Ascending aorta (tissue), 2 donors: ENCODE measurements at regions not wholly inside any gene's neighbourhood (a gene's known extent, or its start where the extent isn't known, plus 50 kb on each side); places are given as distances from the start of the nearest gene placed in this dataset.

ENCODE experiments used
- DNase-seq, 2 donors: peaks; one replicate each; pipeline ENCODE4 v3.0.0-alpha.2; 2019; ENCODE audit warnings: low spot score in 2 of 2
- H3K27ac ChIP-seq, 2 donors: fragments of 200-600 bp; sonication (generic); one replicate each; pipeline ENCODE4 v1.5.1; 2016 to 2017; ENCODE audit warnings: mild to moderate bottlenecking in 1 of 2
- H3K27me3 ChIP-seq: fragments of 200-600 bp; sonication (generic); one replicate; pipeline ENCODE4 v1.5.1; 2017
- H3K36me3 ChIP-seq, 2 donors: fragments of 200-600 bp; sonication (generic); one replicate each; pipeline ENCODE4 v1.5.1; 2016
- H3K4me1 ChIP-seq, 2 donors: fragments of 200-600 bp; sonication (generic); one replicate each; pipeline ENCODE4 v1.5.1; 2016 to 2017; ENCODE audit warnings: mild to moderate bottlenecking in 1 of 2
- H3K4me3 ChIP-seq, 2 donors: fragments of 200-600 bp; sonication (generic); one replicate each; pipeline ENCODE4 v1.5.1; 2016 to 2017; ENCODE audit warnings: mild to moderate bottlenecking in 1 of 2
- H3K9me3 ChIP-seq, 2 donors: fragments of 200-600 bp; sonication (generic); one replicate each; pipeline ENCODE4 v1.5.1; 2016
- CTCF ChIP-seq, 3 experiments: fragments of 200-600 bp in 2 of 3; fragments of 450-650 bp in 1 of 3; sonication (generic) in 2 of 3; IDR thresholded peaks; one replicate each; pipeline ENCODE4 v1.5.1; 2016 to 2019; ENCODE audit warnings: antibody characterized with exemption in 3 of 3, mild to moderate bottlenecking in 1 of 3, moderate library complexity in 1 of 3
- intact Hi-C: fragments of 100-400 bp; cut with DNase I; formaldehyde crosslinking; loops from one replicate; pipeline ENCODE4 v1.15.1; 2023

GRCh38 chr4:30450474-30450873 is 269.7 kb upstream of the PCDH7 start:
- Histone ChIP-seq H3K9me3 (no peaks in the 10 kb centered on the region), H3K36me3 (no peaks in the 10 kb centered on the region), H3K27me3 (no peaks in the 10 kb centered on the region), H3K4me1 (no peaks in the 10 kb centered on the region), H3K4me3 (no peak overlapping the region), H3K27ac (no peak overlapping the region)
- intact Hi-C loops, result no loop called here
- DNase-seq, result no peak
- no peak for TF ChIP-seq CTCF (IDR thresholded peaks at IDR 0.05)

- intact Hi-C loops, result no loop called here
- no peak for TF ChIP-seq CTCF (IDR thresholded peaks at IDR 0.05)
- DNase-seq, result no peak
- no peaks in the 10 kb centered on the region for H3K4me1 ChIP-seq
- H3K4me3 ChIP-seq, result no peak overlapping the region
- H3K27ac ChIP-seq, result no peak overlapping the region
- no peaks in the 10 kb centered on the region for H3K36me3 ChIP-seq
- H3K9me3 ChIP-seq, result no peaks in the 10 kb centered on the region
- no peaks in the 10 kb centered on the region for H3K27me3 ChIP-seq
Measured at GRCh38 chr4:30454504-30454903, 265.7 kb upstream of the PCDH7 start.

GRCh38 chr4:30456716-30457115 is 263.5 kb upstream of the PCDH7 start:
- Histone ChIP-seq H3K4me1 (no peaks in the 10 kb centered on the region), H3K36me3 (no peaks in the 10 kb centered on the region), H3K27ac (no peak overlapping the region), H3K27me3 (no peaks in the 10 kb centered on the region), H3K9me3 (no peaks in the 10 kb centered on the region), H3K4me3 (no peak overlapping the region)
- TF ChIP-seq CTCF (IDR thresholded peaks at IDR 0.05), result no peak
- no peak for DNase-seq
- intact Hi-C loops, result no loop called here

GRCh38 chr4:30460818-30461217 is 259.4 kb upstream of the PCDH7 start:
- H3K4me3 ChIP-seq, result no peak overlapping the region
- no peaks in the 10 kb centered on the region for H3K27me3 ChIP-seq
- DNase-seq, result no peak
- intact Hi-C loops, result no loop called here
- no peak overlapping the region for H3K27ac ChIP-seq
- no peaks in the 10 kb centered on the region for H3K4me1 ChIP-seq
- H3K9me3 ChIP-seq, result no peaks in the 10 kb centered on the region
- H3K36me3 ChIP-seq, result no peaks in the 10 kb centered on the region
- TF ChIP-seq CTCF (IDR thresholded peaks at IDR 0.05), result no peak

GRCh38 chr4:30461218-30461617 is 259.0 kb upstream of the PCDH7 start:
- Histone ChIP-seq H3K27me3 (no peaks in the 10 kb centered on the region), H3K27ac (no peak overlapping the region), H3K9me3 (no peaks in the 10 kb centered on the region), H3K36me3 (no peaks in the 10 kb centered on the region), H3K4me1 (no peaks in the 10 kb centered on the region), H3K4me3 (no peak overlapping the region)
- DNase-seq, result no peak
- intact Hi-C loops, result no loop called here
- no peak for TF ChIP-seq CTCF (IDR thresholded peaks at IDR 0.05)

- Histone ChIP-seq H3K4me3 (no peak overlapping the region), H3K9me3 (no peaks in the 10 kb centered on the region), H3K4me1 (no peaks in the 10 kb centered on the region), H3K27ac (no peak overlapping the region), H3K27me3 (no peaks in the 10 kb centered on the region), H3K36me3 (no peaks in the 10 kb centered on the region)
- no peak for DNase-seq
- intact Hi-C loops, result no loop called here
- TF ChIP-seq CTCF (IDR thresholded peaks at IDR 0.05), result no peak
Measured at GRCh38 chr4:30462445-30463090, 257.6 kb upstream of the PCDH7 start.
